HUES64 (cell line): ENCODE measurements at regions not wholly inside any gene's neighbourhood (a gene's known extent, or its start where the extent isn't known, plus 50 kb on each side); places are given as distances from the start of the nearest gene placed in this dataset.
A peak's percentile ranks its signal among the peaks of the same experiment; 100 is the strongest.

Source experiments
- H3K27ac ChIP-seq: 2 replicates; pipeline ENCODE4 v1.7.0; 2013; ENCODE audit warnings: low read depth, low read length, inconsistent platforms
- H3K27me3 ChIP-seq: 2 replicates; pipeline ENCODE4 v1.6.1; 2013; ENCODE audit warnings: mild to moderate bottlenecking, low read length; ENCODE audit not compliant: insufficient read depth
- H3K36me3 ChIP-seq: 2 replicates; pipeline ENCODE4 v1.6.1; 2013; ENCODE audit warnings: mild to moderate bottlenecking, low read length; ENCODE audit not compliant: insufficient read depth
- H3K4me1 ChIP-seq: 2 replicates; pipeline ENCODE4 v1.6.1; 2013; ENCODE audit warnings: mild to moderate bottlenecking, low read length, moderate library complexity; ENCODE audit not compliant: insufficient read depth
- H3K4me3 ChIP-seq: 2 replicates; pipeline ENCODE4 v1.5.1; 2013; ENCODE audit warnings: mild to moderate bottlenecking, low read length, moderate library complexity
- H3K9ac ChIP-seq: 2 replicates; pipeline ENCODE4 v1.6.1; 2013; ENCODE audit warnings: mild to moderate bottlenecking, low read depth, low read length
- H3K9me3 ChIP-seq: 2 replicates; pipeline ENCODE4 v1.6.1; 2013; ENCODE audit warnings: low read depth, low read length; ENCODE audit not compliant: insufficient read depth
- WGBS: fragments of 150-250, 120-280 bp; methylation state at CpG from one replicate; pipeline ENCODE4 v1.1.7; 2013; ENCODE audit warnings: missing lambda C conversion rate; 5-methylcytosine and 5-hydroxymethylcytosine counted together

DNA sequence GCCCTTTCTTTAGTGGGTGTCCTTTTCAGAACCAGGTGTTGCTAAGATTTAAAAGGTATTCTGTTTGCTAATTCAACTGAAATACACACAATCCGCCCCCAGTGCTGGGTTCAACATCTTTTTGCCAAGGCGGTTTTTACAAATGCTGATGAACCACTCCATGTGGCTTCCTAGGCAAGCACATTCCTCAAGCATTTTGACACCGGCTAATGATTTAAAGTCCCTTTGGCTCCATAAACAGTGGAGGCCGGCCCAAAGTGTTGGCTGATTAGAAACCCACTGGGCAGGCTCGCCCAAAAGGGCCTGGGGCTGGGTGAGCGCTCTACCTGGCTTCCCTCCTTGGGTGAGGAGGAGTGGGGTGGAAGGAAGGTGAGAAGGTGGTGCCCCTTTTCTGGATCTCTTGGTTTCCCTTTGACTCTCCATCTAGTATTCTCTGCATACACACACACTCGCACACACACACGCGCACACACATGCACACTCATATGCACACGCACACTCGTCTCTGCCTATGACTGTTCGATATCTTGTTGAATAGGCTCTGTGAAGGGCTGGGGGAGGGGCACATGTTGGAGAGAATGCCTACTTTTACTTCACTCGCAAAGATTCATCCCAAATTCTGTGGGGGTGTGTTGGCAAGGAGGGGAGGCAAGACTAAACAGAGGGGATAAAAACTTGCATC is 66.7 kb upstream of the ARMC2 start:
- H3K27ac ChIP-seq, result peak overlapping the region; percentile 76; the same call in 1 of the 2 replicates
- peaks cover 23% of the 10 kb centered on the region; the same call in 1 of the 2 replicates for H3K4me1 ChIP-seq
- H3K4me3 ChIP-seq, result peak overlapping the region; percentile 59
- no peaks in the 10 kb centered on the region for H3K36me3 ChIP-seq
- 1% methylated on average over 7 of the region's 13 CpGs for WGBS
- H3K27me3 ChIP-seq, result peaks cover 28% of the 10 kb centered on the region
- peak overlapping the region; percentile 64; the same call in 1 of the 2 replicates for H3K9ac ChIP-seq
- no peaks in the 10 kb centered on the region for H3K9me3 ChIP-seq

DNA sequence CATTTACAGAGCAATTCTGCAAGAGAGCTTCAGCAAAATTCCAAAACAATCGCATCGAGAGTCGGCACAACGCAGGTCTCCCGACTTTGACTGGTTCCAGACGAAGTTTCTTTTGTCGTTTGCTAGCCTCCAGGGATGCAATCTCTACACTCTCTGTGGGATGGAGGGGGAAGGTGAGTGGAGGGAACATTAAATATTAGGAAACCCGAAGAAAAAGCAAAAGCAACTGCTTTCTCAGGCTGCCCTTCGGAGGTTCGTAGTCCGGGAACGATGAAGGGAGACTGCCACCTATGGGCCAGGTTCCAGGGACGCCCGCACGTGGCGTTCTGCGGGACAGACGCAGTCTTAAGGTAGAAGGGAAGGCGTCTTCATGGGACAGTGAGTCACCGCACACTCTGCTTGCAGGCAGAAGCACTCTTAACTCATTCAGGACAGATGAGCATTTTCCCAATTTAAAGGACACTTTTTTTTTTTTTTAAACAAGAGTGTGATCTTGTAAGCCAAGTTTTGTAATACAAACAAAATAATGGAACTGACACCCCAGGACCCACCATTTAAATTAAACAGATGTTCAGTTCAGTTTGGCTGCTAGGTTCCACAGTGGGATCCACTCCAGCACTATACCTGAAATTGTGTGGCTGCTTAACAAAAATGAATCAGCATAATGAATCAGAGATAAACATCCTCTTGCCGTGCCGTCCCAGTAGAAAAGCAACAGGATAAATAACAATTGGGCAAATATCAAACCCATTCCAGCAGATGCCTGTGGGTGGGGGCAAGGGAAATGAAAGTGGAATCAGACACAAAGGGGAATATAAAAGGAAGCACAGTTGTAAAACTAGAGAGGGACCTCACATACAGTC is 65.8 kb upstream of the ARMC2 start:
- Histone ChIP-seq H3K27ac (no peak overlapping the region), H3K9ac (peak overlapping the region; percentile 64), H3K4me1 (peaks cover 23% of the 10 kb centered on the region; the same call in 1 of the 2 replicates), H3K9me3 (no peaks in the 10 kb centered on the region), H3K36me3 (no peaks in the 10 kb centered on the region), H3K27me3 (peaks cover 28% of the 10 kb centered on the region), H3K4me3 (peak overlapping the region; percentile 59)
- WGBS, result 11% methylated on average over 22 of the region's 22 CpGs

GRCh38 chr6:108785653-108786052 is 62.6 kb upstream of the ARMC2 start:
- Histone ChIP-seq H3K27me3 (peaks cover 28% of the 10 kb centered on the region), H3K9ac (no peak overlapping the region), H3K27ac (no peak overlapping the region), H3K4me3 (no peak overlapping the region), H3K9me3 (no peaks in the 10 kb centered on the region), H3K36me3 (no peaks in the 10 kb centered on the region), H3K4me1 (peaks cover 10% of the 10 kb centered on the region; the same call in 1 of the 2 replicates)
- WGBS, result 89% methylated on average over 7 of the region's 7 CpGs

DNA sequence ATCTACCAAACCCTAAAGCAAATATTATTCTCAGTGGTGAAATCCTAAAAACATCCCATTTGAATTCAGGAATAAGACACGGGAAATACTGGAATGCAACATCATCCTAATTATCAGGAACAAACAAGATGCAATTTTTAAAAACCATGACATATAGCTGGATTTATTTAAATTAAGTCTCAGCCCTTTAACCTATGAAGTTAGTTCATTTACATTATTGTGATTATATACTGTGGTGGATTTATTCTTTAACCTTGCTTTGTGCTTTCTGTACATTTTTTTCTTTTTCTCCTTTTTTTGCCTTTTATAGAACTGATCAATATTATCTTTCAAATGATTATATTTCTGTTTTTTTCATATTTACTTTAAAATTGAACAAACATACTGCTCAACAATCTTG is 59.8 kb upstream of the ARMC2 start:
- WGBS, result 100% methylated on average over 1 of the region's 1 CpG
- Histone ChIP-seq H3K27me3 (peaks cover 6% of the 10 kb centered on the region; the same call in 1 of the 2 replicates), H3K36me3 (no peaks in the 10 kb centered on the region), H3K4me1 (no peaks in the 10 kb centered on the region), H3K4me3 (no peak overlapping the region), H3K9me3 (no peaks in the 10 kb centered on the region), H3K27ac (no peak overlapping the region), H3K9ac (no peak overlapping the region)

DNA sequence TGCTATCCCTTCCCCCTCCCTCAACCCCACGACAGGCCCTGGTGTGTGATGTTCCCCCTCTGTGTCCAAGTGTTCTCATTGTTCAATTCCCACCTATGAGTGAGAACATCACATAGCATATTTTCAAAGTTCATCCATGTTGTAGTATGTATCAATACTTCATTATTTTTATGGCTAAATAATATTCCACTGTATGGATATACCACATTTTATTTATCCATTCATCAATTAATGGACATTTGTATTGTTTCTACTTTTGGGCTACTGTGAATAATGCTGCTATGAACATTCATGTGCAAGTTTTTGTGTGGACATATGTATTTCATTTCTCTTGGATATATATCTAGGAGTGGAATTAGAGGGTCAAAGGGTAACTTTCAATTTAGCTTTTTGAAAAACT is 58.7 kb upstream of the ARMC2 start:
- Histone ChIP-seq H3K4me1 (no peaks in the 10 kb centered on the region), H3K9me3 (no peaks in the 10 kb centered on the region), H3K36me3 (no peaks in the 10 kb centered on the region), H3K27me3 (0 out of 2 replicates have a peak, but pooled peaks cover under 1% of the 10 kb centered on the region), H3K9ac (no peak overlapping the region), H3K27ac (no peak overlapping the region), H3K4me3 (no peak overlapping the region)
- WGBS, result 95% methylated on average over 1 of the region's 1 CpG

DNA sequence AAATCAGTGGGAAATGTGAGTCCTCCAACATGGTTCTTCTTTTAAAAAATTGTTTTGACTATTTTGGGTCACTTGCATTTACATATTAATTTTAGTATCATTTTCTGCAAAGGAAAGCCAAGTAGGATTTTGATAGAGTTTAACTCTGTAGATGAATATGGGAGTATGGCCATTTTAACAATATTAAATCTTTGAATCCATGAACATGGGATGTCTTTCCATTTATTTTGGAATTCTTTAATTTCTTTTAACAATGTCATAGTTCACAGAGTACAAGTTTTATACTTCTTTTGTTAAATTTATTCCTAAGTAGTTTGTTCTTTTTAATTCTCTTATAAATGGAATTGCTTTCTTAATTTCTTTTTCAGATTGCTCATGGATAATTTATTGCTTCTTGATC is 56.5 kb upstream of the ARMC2 start:
- Histone ChIP-seq H3K27me3 (no peaks in the 10 kb centered on the region), H3K36me3 (no peaks in the 10 kb centered on the region), H3K4me3 (no peak overlapping the region), H3K9ac (no peak overlapping the region), H3K27ac (no peak overlapping the region), H3K9me3 (no peaks in the 10 kb centered on the region), H3K4me1 (no peaks in the 10 kb centered on the region)

- 95% methylated on average over 5 of the region's 5 CpGs for WGBS
- no peak overlapping the region for H3K27ac ChIP-seq
- H3K27me3 ChIP-seq, result no peaks in the 10 kb centered on the region
- H3K9ac ChIP-seq, result no peak overlapping the region
- H3K4me3 ChIP-seq, result no peak overlapping the region
- H3K36me3 ChIP-seq, result no peaks in the 10 kb centered on the region
- no peaks in the 10 kb centered on the region for H3K4me1 ChIP-seq
- no peaks in the 10 kb centered on the region for H3K9me3 ChIP-seq
Measured at GRCh38 chr6:108793516-108794251, 54.5 kb upstream of the ARMC2 start.

GRCh38 chr6:108795122-108795521 is 53.1 kb upstream of the ARMC2 start:
- H3K4me1 ChIP-seq, result no peaks in the 10 kb centered on the region
- no peak overlapping the region for H3K4me3 ChIP-seq
- H3K9me3 ChIP-seq, result no peaks in the 10 kb centered on the region
- no peak overlapping the region for H3K9ac ChIP-seq
- H3K36me3 ChIP-seq, result no peaks in the 10 kb centered on the region
- no peak overlapping the region for H3K27ac ChIP-seq
- H3K27me3 ChIP-seq, result no peaks in the 10 kb centered on the region
- 92% methylated on average over 2 of the region's 3 CpGs for WGBS

DNA sequence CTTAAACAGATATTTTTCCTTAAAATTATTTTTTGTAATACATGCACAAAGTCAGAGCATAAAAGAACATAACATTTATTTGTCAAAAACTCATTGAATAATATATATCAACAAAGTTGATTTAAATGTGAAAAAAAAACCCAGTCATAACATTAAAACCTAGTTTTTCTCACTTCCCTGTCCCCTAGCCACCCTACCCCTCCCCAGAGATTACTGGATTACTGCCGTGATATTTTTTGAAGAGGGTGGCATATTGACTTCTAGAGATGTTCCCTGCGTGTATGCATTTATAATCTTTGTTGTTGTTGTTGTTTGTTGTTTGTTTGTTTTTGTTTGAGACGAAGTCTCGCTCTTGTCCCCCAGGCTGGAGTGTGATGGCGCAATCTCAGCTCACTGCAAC is 52.4 kb upstream of the ARMC2 start:
- H3K36me3 ChIP-seq, result no peaks in the 10 kb centered on the region
- no peaks in the 10 kb centered on the region for H3K4me1 ChIP-seq
- no peaks in the 10 kb centered on the region for H3K27me3 ChIP-seq
- no peak overlapping the region for H3K27ac ChIP-seq
- WGBS, result 89% methylated on average over 5 of the region's 5 CpGs
- H3K9ac ChIP-seq, result no peak overlapping the region
- no peak overlapping the region for H3K4me3 ChIP-seq
- no peaks in the 10 kb centered on the region for H3K9me3 ChIP-seq

GRCh38 chr6:108796875-108797274 is 51.3 kb upstream of the ARMC2 start:
- Histone ChIP-seq H3K4me1 (no peaks in the 10 kb centered on the region), H3K4me3 (no peak overlapping the region), H3K27me3 (no peaks in the 10 kb centered on the region), H3K9me3 (no peaks in the 10 kb centered on the region), H3K36me3 (no peaks in the 10 kb centered on the region), H3K9ac (no peak overlapping the region), H3K27ac (no peak overlapping the region)
- 91% methylated on average over 3 of the region's 3 CpGs for WGBS
